ENCODE measurements at regions not wholly inside any gene's neighbourhood (a gene's known extent, or its start where the extent isn't known, plus 50 kb on each side); places are given as distances from the start of the nearest gene placed in this dataset.

- CTCF ChIA-PET, result no interaction called here
- H3K79me2 ChIP-seq (ENCODE audit: low read length), result no peaks in the 10 kb centered on the region
- no peaks in the 10 kb centered on the region for H3K9me2 ChIP-seq (replicated peaks; ENCODE audit: low read length)
- H3K4me1 ChIP-seq (ENCODE audit: insufficient read depth, low read length), result no peaks in the 10 kb centered on the region
- H3K36me3 ChIP-seq (ENCODE audit: low read depth, low read length), result no peaks in the 10 kb centered on the region
- intact Hi-C loops (cut with micrococcal nuclease), result no loop called here
- no TSS peak for BruUV-seq (replicated peaks)
- H3K4me3 ChIP-seq (ENCODE audit: low read length), result no peak overlapping the region
- H3K27ac ChIP-seq (ENCODE audit: low read length), result no peak overlapping the region
- no peaks in the 10 kb centered on the region for H3K27me3 ChIP-seq (ENCODE audit: low read length)
- ATAC-seq, result no peak
- H2AFZ ChIP-seq (ENCODE audit: low read length), result no peak overlapping the region
- no peaks in the 10 kb centered on the region for H4K20me1 ChIP-seq (ENCODE audit: low read length)
- no peak for DNase-seq
- no peaks in the 10 kb centered on the region for H3F3A ChIP-seq (ENCODE audit: low read length, unreplicated experiment)
- no peaks in the 10 kb centered on the region for H3K9me3 ChIP-seq (ENCODE audit: low read length)
- no peak for TF ChIP-seq EZH2phosphoT487 (IDR thresholded peaks at IDR 0.05; ENCODE audit: borderline replicate concordance, low read length)
- no peak for TF ChIP-seq CTCF (conservative IDR thresholded peaks at IDR 0.05; ENCODE audit: low read depth, low read length)
- TF ChIP-seq EZH2 (IDR thresholded peaks at IDR 0.05; ENCODE audit: low read length, unreplicated experiment), result no peak
- H3K9ac ChIP-seq (ENCODE audit: low read length), result no peak overlapping the region
- H3K4me2 ChIP-seq (ENCODE audit: low read length), result no peak overlapping the region
- POLR2A ChIA-PET (ENCODE audit: unreplicated experiment), result no interaction called here
Measured at GRCh38 chr6:146950351-146950835, 253.8 kb upstream of the STXBP5 start.

- TF ChIP-seq CTCF (conservative IDR thresholded peaks at IDR 0.05; ENCODE audit: low read depth, low read length) (no peak), EZH2 (IDR thresholded peaks at IDR 0.05; ENCODE audit: low read length, unreplicated experiment) (no peak), EZH2phosphoT487 (IDR thresholded peaks at IDR 0.05; ENCODE audit: borderline replicate concordance, low read length) (no peak)
Measured at GRCh38 chr6:146955570-146955969, 248.6 kb upstream of the STXBP5 start.

GRCh38 chr6:146957181-146958093, 246.8 kb upstream of the STXBP5 start:
- no peaks in the 10 kb centered on the region for H3K79me2 ChIP-seq (ENCODE audit: low read length)
- ChIA-PET CTCF (no interaction called here), POLR2A (ENCODE audit: unreplicated experiment) (no interaction called here)
- H3K36me3 ChIP-seq (ENCODE audit: low read depth, low read length), result no peaks in the 10 kb centered on the region
- no peak for ATAC-seq
- no peak for DNase-seq
- no peak overlapping the region for H3K9ac ChIP-seq (ENCODE audit: low read length)
- no peaks in the 10 kb centered on the region for H3K27me3 ChIP-seq (ENCODE audit: low read length)
- no peaks in the 10 kb centered on the region for H3K9me2 ChIP-seq (replicated peaks; ENCODE audit: low read length)
- no peaks in the 10 kb centered on the region for H4K20me1 ChIP-seq (ENCODE audit: low read length)
- no peak overlapping the region for H3K4me2 ChIP-seq (ENCODE audit: low read length)
- TF ChIP-seq EZH2 (IDR thresholded peaks at IDR 0.05; ENCODE audit: low read length, unreplicated experiment) (no peak), EZH2phosphoT487 (IDR thresholded peaks at IDR 0.05; ENCODE audit: borderline replicate concordance, low read length) (no peak), CTCF (conservative IDR thresholded peaks at IDR 0.05; ENCODE audit: low read depth, low read length) (no peak)
- intact Hi-C loops (cut with micrococcal nuclease), result no loop called here
- no peak overlapping the region for H3K27ac ChIP-seq (ENCODE audit: low read length)
- H2AFZ ChIP-seq (ENCODE audit: low read length), result no peak overlapping the region
- BruUV-seq (replicated peaks), result no TSS peak
- no peak overlapping the region for H3K4me3 ChIP-seq (ENCODE audit: low read length)
- no peaks in the 10 kb centered on the region for H3F3A ChIP-seq (ENCODE audit: low read length, unreplicated experiment)
- H3K9me3 ChIP-seq (ENCODE audit: low read length), result no peaks in the 10 kb centered on the region
- no peaks in the 10 kb centered on the region for H3K4me1 ChIP-seq (ENCODE audit: insufficient read depth, low read length)

More at GRCh38 chr6:146955570-146955969, 248.6 kb upstream of the STXBP5 start:
- Histone ChIP-seq H2AFZ (ENCODE audit: low read length) (no peak overlapping the region), H3K36me3 (ENCODE audit: low read depth, low read length) (no peaks in the 10 kb centered on the region), H3K9me2 (replicated peaks; ENCODE audit: low read length) (no peaks in the 10 kb centered on the region), H3K4me3 (ENCODE audit: low read length) (no peak overlapping the region), H3K27me3 (ENCODE audit: low read length) (no peaks in the 10 kb centered on the region), H3K4me2 (ENCODE audit: low read length) (no peak overlapping the region), H3K79me2 (ENCODE audit: low read length) (no peaks in the 10 kb centered on the region), H3F3A (ENCODE audit: low read length, unreplicated experiment) (no peaks in the 10 kb centered on the region), H3K9ac (ENCODE audit: low read length) (no peak overlapping the region), H3K9me3 (ENCODE audit: low read length) (no peaks in the 10 kb centered on the region), H3K27ac (ENCODE audit: low read length) (no peak overlapping the region), H3K4me1 (ENCODE audit: insufficient read depth, low read length) (no peaks in the 10 kb centered on the region), H4K20me1 (ENCODE audit: low read length) (no peaks in the 10 kb centered on the region)
- ChIA-PET POLR2A (ENCODE audit: unreplicated experiment) (no interaction called here), CTCF (no interaction called here)
- intact Hi-C loops (cut with micrococcal nuclease), result no loop called here
- DNase-seq (no peak), ATAC-seq (no peak)
- BruUV-seq (replicated peaks), result no TSS peak

All from PC-3 (cell line).